Suprapubic skin (tissue), 4 donors: ENCODE measurements at regions not wholly inside any gene's neighbourhood (a gene's known extent, or its start where the extent isn't known, plus 50 kb on each side); places are given as distances from the start of the nearest gene placed in this dataset.

ENCODE experiments used
- DNase-seq, 2 donors: peaks; one replicate each; pipeline ENCODE4 v3.0.0-alpha.2; 2019; ENCODE audit warnings: low spot score in 2 of 2
- H3K27ac ChIP-seq: fragments of 200-600 bp; sonication (generic); one replicate; pipeline ENCODE4 v1.5.1; 2019
- H3K27me3 ChIP-seq: fragments of 200-600 bp; sonication (generic); one replicate; pipeline ENCODE4 v1.5.1; 2019
- H3K36me3 ChIP-seq: fragments of 200-600 bp; sonication (generic); one replicate; pipeline ENCODE4 v1.5.1; 2019
- H3K4me1 ChIP-seq: fragments of 200-600 bp; sonication (generic); one replicate; pipeline ENCODE4 v1.5.1; 2019
- H3K4me3 ChIP-seq: fragments of 200-600 bp; sonication (generic); one replicate; pipeline ENCODE4 v1.5.1; 2019; ENCODE audit warnings: mild to moderate bottlenecking
- H3K9me3 ChIP-seq: fragments of 200-600 bp; sonication (generic); one replicate; pipeline ENCODE4 v1.5.1; 2019
- EP300 ChIP-seq: sonication (generic); formaldehyde crosslinking; IDR thresholded peaks from one replicate; pipeline ENCODE4 v1.6.1; 2017; ENCODE audit warnings: antibody characterized with exemption
- POLR2A ChIP-seq, 2 donors: fragments of 450-650 bp; IDR thresholded peaks; one replicate each; pipeline ENCODE4 v1.6.1; 2017; ENCODE audit warnings: antibody characterized with exemption in 2 of 2, mild to moderate bottlenecking in 2 of 2, moderate library complexity in 2 of 2
- POLR2AphosphoS5 ChIP-seq, 3 donors: sonication (generic); formaldehyde crosslinking; IDR thresholded peaks; one replicate each; pipeline ENCODE4 v1.6.1; 2017; ENCODE audit warnings: antibody characterized with exemption in 3 of 3
- WGBS: methylation state at CpG from one replicate; pipeline ENCODE4 v1.1.5; 2018; 5-methylcytosine and 5-hydroxymethylcytosine counted together
- TF ChIP-seq, protein P1 (sequence below), 2 donors: fragments of 200-600 bp in 1 of 2; fragments of 450-650 bp in 1 of 2; sonication (generic) in 1 of 2; IDR thresholded peaks; one replicate each; pipeline ENCODE4 v1.5.1; 2016 to 2019; ENCODE audit warnings: antibody characterized with exemption in 2 of 2, mild to moderate bottlenecking in 1 of 2, moderate library complexity in 1 of 2

GRCh38 chr3:82012775-82013174 is 251.3 kb upstream of the GBE1 start:
- Histone ChIP-seq H3K27ac (no peak overlapping the region), H3K4me3 (no peak overlapping the region), H3K4me1 (no peaks in the 10 kb centered on the region), H3K9me3 (no peaks in the 10 kb centered on the region), H3K27me3 (no peaks in the 10 kb centered on the region), H3K36me3 (no peaks in the 10 kb centered on the region)
- DNase-seq, result no peak
- no peak for TF ChIP-seq POLR2A (IDR thresholded peaks at IDR 0.05)
- TF ChIP-seq, protein P1, sequence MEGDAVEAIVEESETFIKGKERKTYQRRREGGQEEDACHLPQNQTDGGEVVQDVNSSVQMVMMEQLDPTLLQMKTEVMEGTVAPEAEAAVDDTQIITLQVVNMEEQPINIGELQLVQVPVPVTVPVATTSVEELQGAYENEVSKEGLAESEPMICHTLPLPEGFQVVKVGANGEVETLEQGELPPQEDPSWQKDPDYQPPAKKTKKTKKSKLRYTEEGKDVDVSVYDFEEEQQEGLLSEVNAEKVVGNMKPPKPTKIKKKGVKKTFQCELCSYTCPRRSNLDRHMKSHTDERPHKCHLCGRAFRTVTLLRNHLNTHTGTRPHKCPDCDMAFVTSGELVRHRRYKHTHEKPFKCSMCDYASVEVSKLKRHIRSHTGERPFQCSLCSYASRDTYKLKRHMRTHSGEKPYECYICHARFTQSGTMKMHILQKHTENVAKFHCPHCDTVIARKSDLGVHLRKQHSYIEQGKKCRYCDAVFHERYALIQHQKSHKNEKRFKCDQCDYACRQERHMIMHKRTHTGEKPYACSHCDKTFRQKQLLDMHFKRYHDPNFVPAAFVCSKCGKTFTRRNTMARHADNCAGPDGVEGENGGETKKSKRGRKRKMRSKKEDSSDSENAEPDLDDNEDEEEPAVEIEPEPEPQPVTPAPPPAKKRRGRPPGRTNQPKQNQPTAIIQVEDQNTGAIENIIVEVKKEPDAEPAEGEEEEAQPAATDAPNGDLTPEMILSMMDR (IDR thresholded peaks at IDR 0.05), result no peak
- TF ChIP-seq EP300, result no peak
- TF ChIP-seq POLR2AphosphoS5 (IDR thresholded peaks at IDR 0.05), result no peak

GRCh38 chr3:82011336-82011735 is 249.9 kb upstream of the GBE1 start:
- 91% methylated on average over 2 of the region's 2 CpGs for WGBS
- no peak overlapping the region for H3K4me3 ChIP-seq
- no peaks in the 10 kb centered on the region for H3K9me3 ChIP-seq
- H3K36me3 ChIP-seq, result no peaks in the 10 kb centered on the region
- no peak overlapping the region for H3K27ac ChIP-seq
- H3K27me3 ChIP-seq, result no peaks in the 10 kb centered on the region
- DNase-seq, result no peak
- TF ChIP-seq EP300 (no peak), POLR2A (IDR thresholded peaks at IDR 0.05) (no peak), POLR2AphosphoS5 (IDR thresholded peaks at IDR 0.05) (no peak)
- TF ChIP-seq, protein P1 (IDR thresholded peaks at IDR 0.05), result no peak
- H3K4me1 ChIP-seq, result no peaks in the 10 kb centered on the region

DNA sequence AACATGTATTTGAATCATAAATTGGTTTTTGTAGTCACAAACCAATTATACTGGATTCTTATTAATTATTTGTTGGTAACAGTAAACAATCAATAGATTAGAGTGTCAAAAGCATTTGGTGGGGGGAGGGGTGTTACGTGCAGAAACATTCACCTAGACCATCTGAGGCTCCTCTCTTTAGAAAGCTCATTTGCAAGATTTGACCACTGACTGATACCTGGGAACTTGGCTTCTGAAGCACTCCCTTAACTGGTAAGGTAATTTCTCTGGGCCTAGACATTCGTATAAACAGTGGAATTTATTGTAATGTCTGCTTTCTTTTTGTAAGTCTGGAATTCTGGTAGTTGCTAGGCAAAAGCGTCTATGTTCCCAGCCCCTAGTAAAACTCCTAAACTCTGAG is 243.8 kb upstream of the GBE1 start:
- no peak overlapping the region for H3K27ac ChIP-seq
- H3K36me3 ChIP-seq, result no peaks in the 10 kb centered on the region
- 93% methylated on average over 3 of the region's 3 CpGs for WGBS
- no peak overlapping the region for H3K4me3 ChIP-seq
- H3K9me3 ChIP-seq, result no peaks in the 10 kb centered on the region
- TF ChIP-seq EP300 (no peak), POLR2A (IDR thresholded peaks at IDR 0.05) (no peak), POLR2AphosphoS5 (IDR thresholded peaks at IDR 0.05) (no peak)
- TF ChIP-seq, protein P1 (IDR thresholded peaks at IDR 0.05), result no peak
- no peaks in the 10 kb centered on the region for H3K27me3 ChIP-seq
- no peak for DNase-seq
- no peaks in the 10 kb centered on the region for H3K4me1 ChIP-seq

- no peaks in the 10 kb centered on the region for H3K27me3 ChIP-seq
- DNase-seq, result no peak
- no peaks in the 10 kb centered on the region for H3K36me3 ChIP-seq
- H3K9me3 ChIP-seq, result no peaks in the 10 kb centered on the region
- 65% methylated on average over 2 of the region's 2 CpGs for WGBS
- TF ChIP-seq EP300, result no peak
- no peak for TF ChIP-seq POLR2AphosphoS5 (IDR thresholded peaks at IDR 0.05)
- no peak for TF ChIP-seq POLR2A (IDR thresholded peaks at IDR 0.05)
- TF ChIP-seq, protein P1 (IDR thresholded peaks at IDR 0.05), result no peak
- H3K4me3 ChIP-seq, result no peak overlapping the region
- no peak overlapping the region for H3K27ac ChIP-seq
- no peaks in the 10 kb centered on the region for H3K4me1 ChIP-seq
Measured at GRCh38 chr3:82004266-82004665, 242.8 kb upstream of the GBE1 start.

GRCh38 chr3:82002986-82003642 is 241.7 kb upstream of the GBE1 start:
- 61% methylated on average over 2 of the region's 2 CpGs for WGBS
- Histone ChIP-seq H3K4me1 (peaks cover 2% of the 10 kb centered on the region), H3K9me3 (no peaks in the 10 kb centered on the region), H3K27ac (no peak overlapping the region), H3K27me3 (no peaks in the 10 kb centered on the region), H3K4me3 (no peak overlapping the region), H3K36me3 (no peaks in the 10 kb centered on the region)
- no peak for DNase-seq
- TF ChIP-seq POLR2AphosphoS5 (IDR thresholded peaks at IDR 0.05) (no peak), EP300 (no peak), POLR2A (IDR thresholded peaks at IDR 0.05) (no peak)
- TF ChIP-seq, protein P1 (IDR thresholded peaks at IDR 0.05), result no peak
